ENCODE measurements at regions not wholly inside any gene's neighbourhood (a gene's known extent, or its start where the extent isn't known, plus 50 kb on each side); places are given as distances from the start of the nearest gene placed in this dataset.

- TF ChIP-seq GATA3 (IDR thresholded peaks at IDR 0.05; ENCODE audit: low read depth, low read length), result no peak
- no peak; the same call in 1 of the 2 replicates for TF ChIP-seq GATA2 (IDR thresholded peaks at IDR 0.05; ENCODE audit: low read depth, low read length)
These were observed 341.0 kb downstream of the TCERG1L start for GRCh38 chr10:130970341-130971122.

Data from SH-SY5Y (cell line).